Epithelial cell of esophagus (primary cell): ENCODE measurements at regions not wholly inside any gene's neighbourhood (a gene's known extent, or its start where the extent isn't known, plus 50 kb on each side); places are given as distances from the start of the nearest gene placed in this dataset.

Experiments
- DNase-seq: peaks from one replicate; pipeline ENCODE4 v3.0.0; 2010; ENCODE audit warnings: low read depth
- H3K4me3 ChIP-seq: 2 replicates; pipeline ENCODE4 v1.5.1; 2011; ENCODE audit warnings: mild to moderate bottlenecking, low read length, control low read depth
- TF ChIP-seq, protein P1 (sequence below): IDR thresholded peaks from 2 replicates; pipeline ENCODE4 v1.5.1; 2011; ENCODE audit warnings: low read depth, mild to moderate bottlenecking, low read length, control low read depth, inconsistent platforms; ENCODE audit not compliant: insufficient read depth; ENCODE audit errors: missing control alignments

DNA sequence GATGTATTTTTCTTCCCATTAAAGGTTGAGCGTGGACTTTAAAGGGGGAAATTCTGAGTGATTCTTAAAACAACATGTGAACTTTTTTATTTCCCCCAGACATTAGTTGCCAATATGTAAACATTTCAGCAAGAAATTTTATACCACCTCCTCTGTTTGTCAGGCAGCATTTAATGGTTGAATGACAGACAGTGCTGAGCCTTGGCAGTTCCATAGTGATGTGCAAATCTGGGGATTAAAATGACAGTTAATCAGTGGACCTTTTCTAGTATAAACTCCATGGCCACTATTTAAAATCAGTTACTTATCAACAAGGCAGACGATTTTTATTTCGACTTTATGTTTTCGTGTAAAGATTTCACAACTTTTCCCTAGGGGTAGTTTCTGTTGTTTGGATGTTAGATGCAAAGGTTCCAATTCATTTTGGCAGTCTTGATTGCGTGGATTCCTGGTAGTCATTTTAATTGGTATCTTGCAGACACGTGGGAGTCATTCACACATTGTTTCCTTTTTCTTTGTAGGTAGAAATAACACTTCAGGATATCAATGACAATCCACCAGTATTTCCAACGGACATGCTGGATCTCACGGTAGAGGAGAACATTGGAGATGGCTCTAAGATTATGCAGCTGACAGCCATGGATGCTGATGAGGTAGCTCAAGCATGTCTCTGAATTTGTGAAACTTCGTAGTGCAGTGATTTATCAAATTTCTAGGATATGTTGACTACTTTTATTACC, 83.7 kb downstream of the FAT4 start:
- TF ChIP-seq, protein P1, sequence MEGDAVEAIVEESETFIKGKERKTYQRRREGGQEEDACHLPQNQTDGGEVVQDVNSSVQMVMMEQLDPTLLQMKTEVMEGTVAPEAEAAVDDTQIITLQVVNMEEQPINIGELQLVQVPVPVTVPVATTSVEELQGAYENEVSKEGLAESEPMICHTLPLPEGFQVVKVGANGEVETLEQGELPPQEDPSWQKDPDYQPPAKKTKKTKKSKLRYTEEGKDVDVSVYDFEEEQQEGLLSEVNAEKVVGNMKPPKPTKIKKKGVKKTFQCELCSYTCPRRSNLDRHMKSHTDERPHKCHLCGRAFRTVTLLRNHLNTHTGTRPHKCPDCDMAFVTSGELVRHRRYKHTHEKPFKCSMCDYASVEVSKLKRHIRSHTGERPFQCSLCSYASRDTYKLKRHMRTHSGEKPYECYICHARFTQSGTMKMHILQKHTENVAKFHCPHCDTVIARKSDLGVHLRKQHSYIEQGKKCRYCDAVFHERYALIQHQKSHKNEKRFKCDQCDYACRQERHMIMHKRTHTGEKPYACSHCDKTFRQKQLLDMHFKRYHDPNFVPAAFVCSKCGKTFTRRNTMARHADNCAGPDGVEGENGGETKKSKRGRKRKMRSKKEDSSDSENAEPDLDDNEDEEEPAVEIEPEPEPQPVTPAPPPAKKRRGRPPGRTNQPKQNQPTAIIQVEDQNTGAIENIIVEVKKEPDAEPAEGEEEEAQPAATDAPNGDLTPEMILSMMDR, result no peak
- H3K4me3 ChIP-seq, result no peak overlapping the region
- no peak for DNase-seq

DNA sequence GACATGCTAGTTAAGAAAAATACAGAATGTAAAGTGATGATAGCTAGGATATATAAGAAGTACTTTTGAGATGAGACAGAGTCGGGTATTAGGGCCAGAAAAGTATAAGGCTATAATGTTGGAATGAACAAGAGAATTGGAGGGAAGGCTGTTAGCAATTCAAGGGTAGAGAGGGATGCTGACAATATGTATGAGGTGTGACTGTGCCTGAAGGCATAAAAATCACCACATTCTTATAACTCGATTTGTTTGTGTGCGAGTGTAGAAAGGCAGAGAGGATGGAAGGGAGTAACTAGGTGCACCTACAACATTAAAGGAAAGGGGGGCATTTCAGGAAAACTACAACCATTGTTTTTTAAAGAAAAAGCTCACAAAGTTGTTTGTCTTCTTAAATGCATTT, 86.0 kb downstream of the FAT4 start:
- TF ChIP-seq, protein P1, result no peak
- DNase-seq, result no peak
- H3K4me3 ChIP-seq, result no peak overlapping the region

DNA sequence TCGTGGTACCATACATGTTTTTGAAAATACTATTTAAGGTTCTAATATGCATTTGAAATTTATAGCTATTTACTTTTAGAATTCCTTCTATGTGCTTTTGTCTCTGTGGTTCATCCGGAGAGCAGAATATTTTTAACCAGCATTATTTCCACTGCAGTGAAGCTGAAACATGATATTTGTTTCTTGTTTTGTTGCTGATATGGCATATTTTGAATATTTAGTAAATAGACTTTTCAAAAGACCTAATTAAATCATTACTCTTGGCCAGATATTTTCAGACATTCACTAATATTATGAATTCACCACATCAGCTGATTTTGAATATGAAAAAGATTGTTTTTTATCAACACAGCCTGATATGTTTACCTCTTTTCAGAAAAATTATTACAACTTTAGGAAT, 87.0 kb downstream of the FAT4 start:
- H3K4me3 ChIP-seq, result no peak overlapping the region
- TF ChIP-seq, protein P1, result no peak
- no peak for DNase-seq

DNA sequence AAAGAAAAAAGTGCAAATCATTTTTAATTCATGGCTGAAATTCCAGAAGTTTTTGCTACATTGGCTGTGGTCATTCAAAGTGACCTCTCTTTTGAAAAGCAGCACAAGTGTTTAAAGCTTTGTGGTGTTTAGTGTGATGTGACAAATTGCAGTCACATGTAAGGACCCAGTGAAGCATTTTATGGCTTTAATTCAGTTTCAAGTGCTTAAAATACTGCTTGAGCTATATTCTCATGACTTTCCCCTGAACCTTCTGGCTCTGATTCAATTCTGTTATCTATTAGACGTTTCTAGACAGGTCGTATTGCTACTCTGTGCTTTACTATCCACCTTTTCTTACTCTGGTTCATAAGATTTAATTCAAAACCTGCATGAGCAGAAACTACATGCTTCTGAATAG, 105.8 kb downstream of the FAT4 start:
- no peak for DNase-seq
- TF ChIP-seq, protein P1, result no peak
- no peak overlapping the region for H3K4me3 ChIP-seq

DNA sequence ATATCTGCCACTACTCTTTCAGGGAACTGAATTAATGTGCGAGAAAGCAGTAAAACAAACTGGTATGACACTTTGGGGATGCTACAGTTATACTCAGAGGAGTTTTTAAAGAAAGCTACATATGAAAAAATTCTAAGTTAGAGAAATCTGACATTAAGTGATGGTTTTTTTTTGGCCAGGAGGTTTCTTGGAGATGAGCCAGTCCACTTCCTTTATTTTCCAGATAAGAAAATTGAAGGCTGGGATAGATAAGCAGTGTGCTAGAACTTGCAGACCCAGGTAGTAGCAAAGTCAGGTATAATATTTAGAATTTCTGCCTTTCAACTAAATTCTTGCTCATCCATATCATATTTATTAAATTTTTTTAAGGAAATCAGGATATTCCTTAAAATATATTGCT, 106.8 kb downstream of the FAT4 start:
- TF ChIP-seq, protein P1, result no peak
- H3K4me3 ChIP-seq, result no peak overlapping the region
- no peak for DNase-seq

DNA sequence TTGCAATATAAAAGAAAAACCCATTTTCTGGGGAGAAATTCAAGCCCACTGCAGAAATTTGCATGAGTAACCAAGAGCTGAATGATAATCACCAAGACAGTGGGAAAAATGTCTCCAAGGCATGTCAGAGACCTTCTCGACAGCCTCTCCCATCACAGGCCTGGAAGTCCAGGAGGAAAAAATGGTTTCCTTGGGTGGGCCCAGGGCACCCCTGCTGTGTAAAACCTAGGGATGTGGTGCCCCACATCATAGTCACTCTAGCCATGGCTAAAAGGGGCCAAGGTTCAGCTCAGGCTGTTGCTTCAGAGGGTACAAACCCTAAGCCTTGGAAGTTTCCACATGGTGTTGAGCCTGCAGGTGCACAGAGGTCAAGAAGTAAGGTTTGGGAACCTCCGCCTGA, 108.4 kb downstream of the FAT4 start:
- H3K4me3 ChIP-seq, result no peak overlapping the region
- no peak for DNase-seq
- TF ChIP-seq, protein P1, result no peak

DNA sequence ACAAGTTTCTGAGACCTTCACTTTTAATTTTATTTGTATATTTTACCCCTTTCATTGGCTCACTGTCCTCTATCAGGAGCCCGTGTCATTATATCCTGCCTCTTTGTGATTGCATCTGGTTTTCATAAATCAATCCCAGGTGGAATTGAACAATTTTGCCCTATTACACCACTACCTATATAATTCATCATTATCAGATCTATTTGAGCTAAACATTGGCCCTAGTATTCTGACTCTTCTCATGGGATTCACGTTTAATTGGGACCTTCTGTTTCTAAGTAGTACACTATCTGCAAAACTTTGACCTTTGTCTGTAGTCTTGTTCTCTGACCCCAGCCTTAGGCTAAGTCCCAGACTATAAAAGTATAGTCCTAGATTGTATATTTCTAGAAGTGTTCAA, 114.1 kb downstream of the FAT4 start:
- DNase-seq, result no peak
- H3K4me3 ChIP-seq, result no peak overlapping the region
- TF ChIP-seq, protein P1, result no peak
